Jurkat, Clone E6-1 (cell line): ENCODE measurements at regions not wholly inside any gene's neighbourhood (a gene's known extent, or its start where the extent isn't known, plus 50 kb on each side); places are given as distances from the start of the nearest gene placed in this dataset.

ENCODE experiments used
- DNase-seq: peaks from one replicate; pipeline ENCODE4 v3.0.0-alpha.2; 2011; ENCODE audit warnings: low read depth, low spot score
- H3K4me3 ChIP-seq: 2 replicates; pipeline ENCODE4 v1.5.1; 2011; ENCODE audit warnings: mild to moderate bottlenecking, low read length, control low read depth, moderate library complexity

GRCh38 chr3:161444694-161445077, 51.9 kb upstream of the OTOL1 start:
- no peak for DNase-seq
- H3K4me3 ChIP-seq: no peak overlapping the region

- DNase-seq: no peak
- H3K4me3 ChIP-seq: no peak overlapping the region
Measured at GRCh38 chr3:161443921-161444693, 52.5 kb upstream of the OTOL1 start.

GRCh38 chr3:161430307-161430706, 59.0 kb upstream of the SPTSSB start:
- H3K4me3 ChIP-seq: no peak overlapping the region
- no peak for DNase-seq

GRCh38 chr3:161427347-161427746, 56.0 kb upstream of the SPTSSB start:
- no peak for DNase-seq
- H3K4me3 ChIP-seq: no peak overlapping the region

GRCh38 chr3:161426758-161427157, 55.4 kb upstream of the SPTSSB start:
- peak; percentile 10 for DNase-seq
- no peak overlapping the region for H3K4me3 ChIP-seq

- no peak overlapping the region for H3K4me3 ChIP-seq
- DNase-seq: peak; percentile 28
Measured at GRCh38 chr3:161423911-161424522, 52.7 kb upstream of the SPTSSB start.

GRCh38 chr3:161422171-161422700, 50.9 kb upstream of the SPTSSB start:
- no peak for DNase-seq
- H3K4me3 ChIP-seq: no peak overlapping the region
